GM23338 (cell line): ENCODE measurements at regions not wholly inside any gene's neighbourhood (a gene's known extent, or its start where the extent isn't known, plus 50 kb on each side); places are given as distances from the start of the nearest gene placed in this dataset.

Experiments
- ATAC-seq: fragments of 200-7000 bp; cut with Tn5 transposase; 3 replicates; pipeline ENCODE4 v1.9.1; 2020
- DNase-seq: peaks from one replicate; pipeline ENCODE4 v3.0.0-alpha.2; 2015; ENCODE audit warnings: low spot score
- H2AFZ ChIP-seq: fragments of 200-600 bp; sonication (generic); 2 replicates; pipeline ENCODE4 v1.8.0; 2016; ENCODE audit warnings: antibody characterized with exemption, mild to moderate bottlenecking, moderate library complexity
- H3F3A ChIP-seq: fragments of 200-600 bp; sonication (generic); replicated peaks from 2 replicates; pipeline ENCODE4 v1.8.0; 2017; ENCODE audit warnings: antibody characterized with exemption, mixed run types, low read depth
- H3K27ac ChIP-seq: fragments of 200-600 bp; sonication (generic); 2 replicates; pipeline ENCODE4 v1.6.1; 2016; ENCODE audit warnings: low read depth
- H3K27me3 ChIP-seq: fragments of 200-600 bp; sonication (generic); 2 replicates; pipeline ENCODE4 v1.8.0; 2016; ENCODE audit warnings: mild to moderate bottlenecking, mixed run types, moderate library complexity; ENCODE audit not compliant: insufficient read depth
- H3K36me3 ChIP-seq: fragments of 200-600 bp; sonication (generic); 2 replicates; pipeline ENCODE4 v1.8.0; 2016; ENCODE audit warnings: mild to moderate bottlenecking; ENCODE audit not compliant: insufficient read depth
- H3K4me1 ChIP-seq: fragments of 200-600 bp; sonication (generic); 2 replicates; pipeline ENCODE4 v1.8.0; 2016; ENCODE audit warnings: mild to moderate bottlenecking, moderate library complexity; ENCODE audit not compliant: insufficient read depth
- H3K4me2 ChIP-seq: fragments of 200-600 bp; sonication (generic); 2 replicates; pipeline ENCODE4 v1.7.1; 2017; ENCODE audit warnings: mixed run types
- H3K4me3 ChIP-seq: fragments of 200-600 bp; sonication (generic); 2 replicates; pipeline ENCODE4 v1.6.1; 2016; ENCODE audit warnings: mixed run types
- H3K79me2 ChIP-seq: fragments of 200-600 bp; sonication (generic); replicated peaks from 2 replicates; pipeline ENCODE4 v1.8.0; 2017; ENCODE audit warnings: mild to moderate bottlenecking; ENCODE audit not compliant: insufficient read depth
- H3K9me2 ChIP-seq: fragments of 200-600 bp; sonication (generic); 2 replicates; pipeline ENCODE4 v1.8.0; 2017; ENCODE audit not compliant: insufficient read depth
- H4K20me1 ChIP-seq: fragments of 200-600 bp; sonication (generic); replicated peaks from 2 replicates; pipeline ENCODE4 v1.8.0; 2017; ENCODE audit warnings: mild to moderate bottlenecking; ENCODE audit not compliant: insufficient read depth
- H3K27ac Mint-ChIP-seq: 2 replicates; pipeline ENCODE4 v1.8.0; 2020; ENCODE audit warnings: inconsistent platforms, mild to moderate bottlenecking, moderate library complexity, mixed read lengths
- H3K27me3 Mint-ChIP-seq: 3 replicates; pipeline ENCODE4 v1.8.0; 2022; ENCODE audit warnings: low read depth, mild to moderate bottlenecking, moderate library complexity, mixed read lengths, inconsistent platforms; ENCODE audit not compliant: insufficient read depth, poor library complexity
- H3K36me3 Mint-ChIP-seq: 3 replicates; pipeline ENCODE4 v1.8.0; 2021; ENCODE audit warnings: low read depth, mild to moderate bottlenecking, inconsistent platforms, moderate library complexity, mixed read lengths
- H3K4me1 Mint-ChIP-seq: 3 replicates; pipeline ENCODE4 v1.8.0; 2020; ENCODE audit warnings: mild to moderate bottlenecking, inconsistent platforms, mixed read lengths
- H3K4me3 Mint-ChIP-seq: 3 replicates; pipeline ENCODE4 v1.8.0; 2021; ENCODE audit warnings: moderate library complexity, mild to moderate bottlenecking, inconsistent platforms, mixed read lengths
- H3K9me3 Mint-ChIP-seq: 3 replicates; pipeline ENCODE4 v1.8.0; 2020; ENCODE audit warnings: moderate library complexity, mild to moderate bottlenecking, inconsistent platforms, mixed read lengths
- CREB1 ChIP-seq: fragments of 250-450 bp; sonication (Bioruptor Pico); IDR thresholded peaks from 2 replicates; pipeline ENCODE4 v1.5.0; 2020; ENCODE audit warnings: low read depth, mild to moderate bottlenecking, moderate library complexity
- EZH2 ChIP-seq: fragments of 200-600 bp; sonication (generic); IDR thresholded peaks from one replicate; pipeline ENCODE4 v1.8.0; 2017; ENCODE audit warnings: antibody characterized with exemption, mild to moderate bottlenecking, low read depth; ENCODE audit not compliant: unreplicated experiment
- EZH2phosphoT487 ChIP-seq: fragments of 200-600 bp; sonication (generic); IDR thresholded peaks from one replicate; pipeline ENCODE4 v1.8.1; 2018; ENCODE audit warnings: antibody characterized with exemption; ENCODE audit not compliant: unreplicated experiment
- JUNB ChIP-seq: IDR thresholded peaks from one replicate; pipeline ENCODE4 v1.6.1; 2016; ENCODE audit warnings: antibody characterized with exemption; ENCODE audit not compliant: unreplicated experiment
- NANOG ChIP-seq: IDR thresholded peaks from 2 replicates; pipeline ENCODE4 v1.6.1; 2016; ENCODE audit warnings: antibody characterized with exemption, borderline replicate concordance
- POLR2AphosphoS5 ChIP-seq: IDR thresholded peaks from 2 replicates; pipeline ENCODE4 v1.6.1; 2016; ENCODE audit warnings: antibody characterized with exemption, low read depth
- STAT1 ChIP-seq: IDR thresholded peaks from one replicate; pipeline ENCODE4 v1.6.1; 2016; ENCODE audit warnings: antibody characterized with exemption; ENCODE audit not compliant: unreplicated experiment
- ZNF331 ChIP-seq: fragments of 250-450 bp; sonication (Bioruptor Pico); IDR thresholded peaks from 2 replicates; pipeline ENCODE4 v1.5.0; 2020; ENCODE audit warnings: low read depth, mild to moderate bottlenecking, moderate library complexity
- TF ChIP-seq, protein P1 (sequence below): fragments of 250-450 bp; sonication (Bioruptor Pico); IDR thresholded peaks from 2 replicates; pipeline ENCODE4 v1.5.0; 2020; ENCODE audit warnings: mild to moderate bottlenecking, moderate library complexity
- TF ChIP-seq, protein P2 (sequence below): IDR thresholded peaks from 2 replicates; pipeline ENCODE4 v1.6.1; 2016; ENCODE audit warnings: antibody characterized with exemption

GRCh38 chr6:140567466-140567865, 1193.0 kb upstream of the CITED2 start:
- Histone ChIP-seq H3K36me3 (no peaks in the 10 kb centered on the region), H4K20me1 (no peaks in the 10 kb centered on the region), H3K4me2 (no peak overlapping the region), H3K9me2 (no peaks in the 10 kb centered on the region), H3K27ac (no peak overlapping the region), H3F3A (no peaks in the 10 kb centered on the region), H3K79me2 (no peaks in the 10 kb centered on the region), H2AFZ (no peak overlapping the region), H3K4me3 (no peak overlapping the region), H3K4me1 (no peaks in the 10 kb centered on the region), H3K27me3 (no peaks in the 10 kb centered on the region)
- H3K4me1 Mint-ChIP-seq: peaks cover 5% of the 10 kb centered on the region; the same call in 2 of the 3 replicates
- no peaks in the 10 kb centered on the region for H3K36me3 Mint-ChIP-seq
- no peak for DNase-seq
- TF ChIP-seq CREB1 (CRISPR knock-in tag) (no peak), EZH2phosphoT487 (no peak)
- H3K9me3 Mint-ChIP-seq: no peaks in the 10 kb centered on the region
- H3K27me3 Mint-ChIP-seq: no peaks in the 10 kb centered on the region
- no peak overlapping the region for H3K4me3 Mint-ChIP-seq
- ATAC-seq: no peak
- no peak overlapping the region for H3K27ac Mint-ChIP-seq

DNA sequence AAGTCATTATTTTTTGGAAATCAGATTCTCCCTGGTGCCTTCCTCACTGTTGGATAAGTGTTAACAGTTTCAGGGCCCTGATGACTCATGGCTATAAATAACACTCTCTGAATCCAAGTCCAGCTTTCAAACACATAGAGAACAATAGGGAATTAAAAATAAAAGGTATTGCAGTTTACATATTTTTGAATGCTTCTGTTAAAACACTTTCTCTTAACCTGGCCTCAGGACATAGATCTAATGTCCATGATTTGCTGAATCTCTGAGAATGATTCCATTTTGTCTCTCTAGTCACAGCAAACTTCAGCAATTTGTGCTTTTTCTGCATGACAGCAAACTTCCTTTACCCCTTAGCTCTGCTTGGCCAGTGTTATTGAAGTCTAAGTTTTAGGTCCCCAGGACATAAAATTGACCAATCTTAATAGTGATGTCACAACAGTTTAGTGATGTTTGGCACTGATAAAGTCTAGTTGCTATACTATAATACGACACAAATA, 1192.4 kb upstream of the CITED2 start:
- no peaks in the 10 kb centered on the region for H3K9me3 Mint-ChIP-seq
- H3K4me2 ChIP-seq: no peak overlapping the region
- H3K4me1 ChIP-seq: no peaks in the 10 kb centered on the region
- no peak overlapping the region for H3K4me3 ChIP-seq
- no peaks in the 10 kb centered on the region for H3K27me3 Mint-ChIP-seq
- no peaks in the 10 kb centered on the region for H3K9me2 ChIP-seq
- no peaks in the 10 kb centered on the region for H3K36me3 Mint-ChIP-seq
- no peaks in the 10 kb centered on the region for H4K20me1 ChIP-seq
- H3K79me2 ChIP-seq: no peaks in the 10 kb centered on the region
- H3K36me3 ChIP-seq: no peaks in the 10 kb centered on the region
- ATAC-seq: no peak
- no peaks in the 10 kb centered on the region for H3K4me1 Mint-ChIP-seq
- no peak overlapping the region for H2AFZ ChIP-seq
- H3K27ac ChIP-seq: no peak overlapping the region
- no peak overlapping the region for H3K27ac Mint-ChIP-seq
- no peak overlapping the region for H3K4me3 Mint-ChIP-seq
- no peaks in the 10 kb centered on the region for H3K27me3 ChIP-seq
- TF ChIP-seq EZH2phosphoT487 (no peak), JUNB (no peak), STAT1 (no peak), NANOG (no peak), ZNF331 (CRISPR knock-in tag) (no peak), POLR2AphosphoS5 (no peak), EZH2 (no peak)
- TF ChIP-seq, protein P1, sequence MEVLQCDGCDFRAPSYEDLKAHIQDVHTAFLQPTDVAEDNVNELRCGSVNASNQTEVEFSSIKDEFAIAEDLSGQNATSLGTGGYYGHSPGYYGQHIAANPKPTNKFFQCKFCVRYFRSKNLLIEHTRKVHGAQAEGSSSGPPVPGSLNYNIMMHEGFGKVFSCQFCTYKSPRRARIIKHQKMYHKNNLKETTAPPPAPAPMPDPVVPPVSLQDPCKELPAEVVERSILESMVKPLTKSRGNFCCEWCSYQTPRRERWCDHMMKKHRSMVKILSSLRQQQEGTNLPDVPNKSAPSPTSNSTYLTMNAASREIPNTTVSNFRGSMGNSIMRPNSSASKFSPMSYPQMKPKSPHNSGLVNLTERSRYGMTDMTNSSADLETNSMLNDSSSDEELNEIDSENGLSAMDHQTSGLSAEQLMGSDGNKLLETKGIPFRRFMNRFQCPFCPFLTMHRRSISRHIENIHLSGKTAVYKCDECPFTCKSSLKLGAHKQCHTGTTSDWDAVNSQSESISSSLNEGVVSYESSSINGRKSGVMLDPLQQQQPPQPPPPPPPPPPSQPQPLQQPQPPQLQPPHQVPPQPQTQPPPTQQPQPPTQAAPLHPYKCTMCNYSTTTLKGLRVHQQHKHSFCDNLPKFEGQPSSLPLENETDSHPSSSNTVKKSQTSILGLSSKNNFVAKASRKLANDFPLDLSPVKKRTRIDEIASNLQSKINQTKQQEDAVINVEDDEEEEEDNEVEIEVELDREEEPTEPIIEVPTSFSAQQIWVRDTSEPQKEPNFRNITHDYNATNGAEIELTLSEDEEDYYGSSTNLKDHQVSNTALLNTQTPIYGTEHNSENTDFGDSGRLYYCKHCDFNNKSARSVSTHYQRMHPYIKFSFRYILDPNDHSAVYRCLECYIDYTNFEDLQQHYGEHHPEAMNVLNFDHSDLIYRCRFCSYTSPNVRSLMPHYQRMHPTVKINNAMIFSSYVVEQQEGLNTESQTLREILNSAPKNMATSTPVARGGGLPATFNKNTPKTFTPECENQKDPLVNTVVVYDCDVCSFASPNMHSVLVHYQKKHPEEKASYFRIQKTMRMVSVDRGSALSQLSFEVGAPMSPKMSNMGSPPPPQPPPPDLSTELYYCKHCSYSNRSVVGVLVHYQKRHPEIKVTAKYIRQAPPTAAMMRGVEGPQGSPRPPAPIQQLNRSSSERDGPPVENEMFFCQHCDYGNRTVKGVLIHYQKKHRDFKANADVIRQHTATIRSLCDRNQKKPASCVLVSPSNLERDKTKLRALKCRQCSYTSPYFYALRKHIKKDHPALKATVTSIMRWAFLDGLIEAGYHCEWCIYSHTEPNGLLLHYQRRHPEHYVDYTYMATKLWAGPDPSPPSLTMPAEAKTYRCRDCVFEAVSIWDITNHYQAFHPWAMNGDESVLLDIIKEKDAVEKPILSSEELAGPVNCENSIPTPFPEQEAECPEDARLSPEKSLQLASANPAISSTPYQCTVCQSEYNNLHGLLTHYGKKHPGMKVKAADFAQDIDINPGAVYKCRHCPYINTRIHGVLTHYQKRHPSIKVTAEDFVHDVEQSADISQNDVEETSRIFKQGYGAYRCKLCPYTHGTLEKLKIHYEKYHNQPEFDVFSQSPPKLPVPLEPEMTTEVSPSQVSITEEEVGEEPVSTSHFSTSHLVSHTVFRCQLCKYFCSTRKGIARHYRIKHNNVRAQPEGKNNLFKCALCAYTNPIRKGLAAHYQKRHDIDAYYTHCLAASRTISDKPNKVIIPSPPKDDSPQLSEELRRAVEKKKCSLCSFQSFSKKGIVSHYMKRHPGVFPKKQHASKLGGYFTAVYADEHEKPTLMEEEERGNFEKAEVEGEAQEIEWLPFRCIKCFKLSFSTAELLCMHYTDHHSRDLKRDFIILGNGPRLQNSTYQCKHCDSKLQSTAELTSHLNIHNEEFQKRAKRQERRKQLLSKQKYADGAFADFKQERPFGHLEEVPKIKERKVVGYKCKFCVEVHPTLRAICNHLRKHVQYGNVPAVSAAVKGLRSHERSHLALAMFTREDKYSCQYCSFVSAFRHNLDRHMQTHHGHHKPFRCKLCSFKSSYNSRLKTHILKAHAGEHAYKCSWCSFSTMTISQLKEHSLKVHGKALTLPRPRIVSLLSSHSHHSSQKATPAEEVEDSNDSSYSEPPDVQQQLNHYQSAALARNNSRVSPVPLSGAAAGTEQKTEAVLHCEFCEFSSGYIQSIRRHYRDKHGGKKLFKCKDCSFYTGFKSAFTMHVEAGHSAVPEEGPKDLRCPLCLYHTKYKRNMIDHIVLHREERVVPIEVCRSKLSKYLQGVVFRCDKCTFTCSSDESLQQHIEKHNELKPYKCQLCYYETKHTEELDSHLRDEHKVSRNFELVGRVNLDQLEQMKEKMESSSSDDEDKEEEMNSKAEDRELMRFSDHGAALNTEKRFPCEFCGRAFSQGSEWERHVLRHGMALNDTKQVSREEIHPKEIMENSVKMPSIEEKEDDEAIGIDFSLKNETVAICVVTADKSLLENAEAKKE (CRISPR knock-in tag): no peak
- TF ChIP-seq, protein P2, sequence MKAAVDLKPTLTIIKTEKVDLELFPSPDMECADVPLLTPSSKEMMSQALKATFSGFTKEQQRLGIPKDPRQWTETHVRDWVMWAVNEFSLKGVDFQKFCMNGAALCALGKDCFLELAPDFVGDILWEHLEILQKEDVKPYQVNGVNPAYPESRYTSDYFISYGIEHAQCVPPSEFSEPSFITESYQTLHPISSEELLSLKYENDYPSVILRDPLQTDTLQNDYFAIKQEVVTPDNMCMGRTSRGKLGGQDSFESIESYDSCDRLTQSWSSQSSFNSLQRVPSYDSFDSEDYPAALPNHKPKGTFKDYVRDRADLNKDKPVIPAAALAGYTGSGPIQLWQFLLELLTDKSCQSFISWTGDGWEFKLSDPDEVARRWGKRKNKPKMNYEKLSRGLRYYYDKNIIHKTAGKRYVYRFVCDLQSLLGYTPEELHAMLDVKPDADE: no peak
- DNase-seq: no peak
- no peaks in the 10 kb centered on the region for H3F3A ChIP-seq
